ENCODE measurements at regions not wholly inside any gene's neighbourhood (a gene's known extent, or its start where the extent isn't known, plus 50 kb on each side); places are given as distances from the start of the nearest gene placed in this dataset.

DNA sequence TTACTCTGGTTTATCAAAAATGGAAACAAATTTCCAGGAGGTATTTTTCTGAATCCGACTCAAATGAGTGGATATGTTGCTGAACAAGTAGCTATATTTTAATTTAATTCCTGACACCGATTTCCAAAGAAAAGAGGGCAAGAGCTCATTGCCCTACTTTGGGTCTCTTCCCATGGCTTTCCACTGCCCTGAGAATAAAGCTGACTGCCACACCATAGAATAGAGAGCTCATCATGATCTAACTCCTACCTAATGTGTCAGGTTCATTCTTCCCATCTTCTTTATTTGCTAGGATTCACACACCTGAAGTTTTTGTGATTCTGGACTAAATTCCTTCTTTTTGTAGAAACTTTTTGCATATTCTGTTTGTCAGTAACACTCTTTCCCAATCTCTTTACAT is 792.1 kb downstream of the DTWD2 start:
- TF ChIP-seq LEF1 (IDR thresholded peaks at IDR 0.05; ENCODE audit: borderline replicate concordance) (no peak), SP1 (IDR thresholded peaks at IDR 0.05) (no peak), FOXK2 (IDR thresholded peaks at IDR 0.05) (no peak), NFRKB (IDR thresholded peaks at IDR 0.05) (no peak)

All from HEK293T (cell line).